ENCODE measurements at regions not wholly inside any gene's neighbourhood (a gene's known extent, or its start where the extent isn't known, plus 50 kb on each side); places are given as distances from the start of the nearest gene placed in this dataset.

DNA sequence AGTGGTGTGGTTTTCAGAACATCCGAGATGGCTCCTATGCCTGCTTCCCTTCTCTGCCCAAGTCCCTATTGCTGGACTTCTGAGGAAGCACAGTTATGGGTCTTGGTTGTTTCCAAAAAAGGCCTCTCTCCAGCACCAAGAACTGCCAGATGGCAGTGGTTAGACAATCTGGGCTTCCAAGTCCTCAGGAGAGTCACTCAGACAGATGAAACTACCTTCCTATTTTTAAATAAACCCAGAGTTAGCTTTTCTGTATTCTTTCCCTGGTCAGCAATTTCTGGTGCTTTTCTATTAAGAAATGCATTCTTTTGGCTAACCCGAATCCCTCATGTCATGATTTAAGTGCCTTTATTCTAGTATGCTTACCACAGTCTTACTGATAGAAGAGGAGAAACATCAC lies 245.9 kb downstream of the PRDM2 start:
- in situ Hi-C loops (cut with HindIII; ENCODE audit: extremely low pct_ligation_motif_present, low pct_unique_long_range_greater_than_20kb), result no loop called here
- H2AFZ ChIP-seq (ENCODE audit: low read length), result no peak overlapping the region
- peaks cover 5% of the 10 kb centered on the region for H3K9me3 ChIP-seq (ENCODE audit: low read length)
- DNase-seq (ENCODE audit: low spot score), result no peak
- H3K4me1 ChIP-seq (ENCODE audit: insufficient read depth, low read length), result no peaks in the 10 kb centered on the region
- ChIA-PET POLR2A (no interaction called here), CTCF (ENCODE audit: low intra/inter-chr PET ratio, low total read pairs) (no interaction called here)
- intact Hi-C loops (cut with micrococcal nuclease; ENCODE audit: unreplicated experiment), result no loop called here
- H3K4me2 ChIP-seq (ENCODE audit: low read depth, low read length), result no peak overlapping the region
- H3K36me3 ChIP-seq (replicated peaks in 1 of 2; ENCODE audit: control insufficient read depth in 1 of 2, insufficient read depth in 2 of 2, low read length in 2 of 2), result no peaks in the 10 kb centered on the region
- no peaks in the 10 kb centered on the region for H3K79me2 ChIP-seq (ENCODE audit: insufficient read depth, low read length)
- no TSS peak for BruUV-seq (replicated peaks)
- no peak for ATAC-seq
- WGBS (ENCODE audit: low lambda C conversion rate), result 0% methylated on average over 2 of the region's 2 CpGs
- TF ChIP-seq BRD4 (CRISPR knock-in tag; IDR thresholded peaks at IDR 0.05), result no peak
- TF ChIP-seq SP2 (CRISPR knock-in tag; IDR thresholded peaks at IDR 0.05), result no peak
- TF ChIP-seq ZNF766 (CRISPR knock-in tag; IDR thresholded peaks at IDR 0.05; ENCODE audit: borderline replicate concordance), result no peak
- no peak for TF ChIP-seq U2AF2 (IDR thresholded peaks at IDR 0.05; ENCODE audit: low read depth, low read length)
- no peak for TF ChIP-seq ZNF589 (CRISPR knock-in tag; conservative IDR thresholded peaks at IDR 0.05)
- no peak for TF ChIP-seq ZNF232 (CRISPR knock-in tag; IDR thresholded peaks at IDR 0.05; ENCODE audit: borderline replicate concordance)
- TF ChIP-seq, protein P1, sequence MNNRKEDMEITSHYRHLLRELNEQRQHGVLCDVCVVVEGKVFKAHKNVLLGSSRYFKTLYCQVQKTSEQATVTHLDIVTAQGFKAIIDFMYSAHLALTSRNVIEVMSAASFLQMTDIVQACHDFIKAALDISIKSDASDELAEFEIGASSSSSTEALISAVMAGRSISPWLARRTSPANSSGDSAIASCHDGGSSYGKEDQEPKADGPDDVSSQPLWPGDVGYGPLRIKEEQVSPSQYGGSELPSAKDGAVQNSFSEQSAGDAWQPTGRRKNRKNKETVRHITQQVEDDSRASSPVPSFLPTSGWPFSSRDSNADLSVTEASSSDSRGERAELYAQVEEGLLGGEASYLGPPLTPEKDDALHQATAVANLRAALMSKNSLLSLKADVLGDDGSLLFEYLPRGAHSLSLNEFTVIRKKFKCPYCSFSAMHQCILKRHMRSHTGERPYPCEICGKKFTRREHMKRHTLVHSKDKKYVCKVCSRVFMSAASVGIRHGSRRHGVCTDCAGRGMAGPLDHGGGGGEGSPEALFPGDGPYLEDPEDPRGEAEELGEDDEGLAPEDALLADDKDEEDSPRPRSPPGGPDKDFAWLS (CRISPR knock-in tag; IDR thresholded peaks at IDR 0.05; ENCODE audit: borderline replicate concordance), result no peak
- no peak for TF ChIP-seq ZNF224 (CRISPR knock-in tag; IDR thresholded peaks at IDR 0.05)
- TF ChIP-seq, protein P2, sequence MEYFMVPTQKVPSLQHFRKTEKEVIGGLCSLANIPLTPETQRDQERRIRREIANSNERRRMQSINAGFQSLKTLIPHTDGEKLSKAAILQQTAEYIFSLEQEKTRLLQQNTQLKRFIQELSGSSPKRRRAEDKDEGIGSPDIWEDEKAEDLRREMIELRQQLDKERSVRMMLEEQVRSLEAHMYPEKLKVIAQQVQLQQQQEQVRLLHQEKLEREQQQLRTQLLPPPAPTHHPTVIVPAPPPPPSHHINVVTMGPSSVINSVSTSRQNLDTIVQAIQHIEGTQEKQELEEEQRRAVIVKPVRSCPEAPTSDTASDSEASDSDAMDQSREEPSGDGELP (IDR thresholded peaks at IDR 0.05; ENCODE audit: borderline replicate concordance, low read depth), result no peak
- TF ChIP-seq ZFP82 (CRISPR knock-in tag; IDR thresholded peaks at IDR 0.05; ENCODE audit: borderline replicate concordance), result no peak
- no peak for TF ChIP-seq ZBTB42 (CRISPR knock-in tag; IDR thresholded peaks at IDR 0.05)
- no peak for TF ChIP-seq TBP (CRISPR knock-in tag; IDR thresholded peaks at IDR 0.05)
- no peak for TF ChIP-seq IRX3 (CRISPR knock-in tag; IDR thresholded peaks at IDR 0.05; ENCODE audit: borderline replicate concordance, low read depth)
- no peak overlapping the region for H3K9ac ChIP-seq (ENCODE audit: insufficient read depth, low read depth, low read length)
- no peaks in the 10 kb centered on the region for H4K20me1 ChIP-seq (ENCODE audit: insufficient read depth, low read length)
- H3K27me3 ChIP-seq (ENCODE audit: control insufficient read depth in 1 of 2, insufficient read depth in 2 of 2, low read length in 2 of 2), result peaks cover 0 to 12% of the 10 kb centered on the region in 2 experiments; a peak in 1 of 5 replicates
- no peak overlapping the region for H3K4me3 ChIP-seq (replicated peaks in 1 of 3; ENCODE audit: insufficient read depth in 1 of 3, low read depth in 2 of 3, low read length in 3 of 3)
- no peak overlapping the region for H3K27ac ChIP-seq (ENCODE audit: extremely low read length, insufficient read depth, low read length)
- FAIRE-seq, result no peak
